GM18505 (cell line): ENCODE measurements at regions not wholly inside any gene's neighbourhood (a gene's known extent, or its start where the extent isn't known, plus 50 kb on each side); places are given as distances from the start of the nearest gene placed in this dataset.

ENCODE experiments used
- ATAC-seq: cut with Tn5 transposase; IDR thresholded peaks from one replicate; pipeline ENCODE4 v1.9.1; 2021; ENCODE audit not compliant: unreplicated experiment
- POLR2A ChIP-seq: IDR thresholded peaks from 4 replicates; pipeline ENCODE4 v1.6.1; 2011; ENCODE audit warnings: borderline replicate concordance; ENCODE audit not compliant: insufficient read depth, insufficient read length; ENCODE audit errors: extremely low read depth

DNA sequence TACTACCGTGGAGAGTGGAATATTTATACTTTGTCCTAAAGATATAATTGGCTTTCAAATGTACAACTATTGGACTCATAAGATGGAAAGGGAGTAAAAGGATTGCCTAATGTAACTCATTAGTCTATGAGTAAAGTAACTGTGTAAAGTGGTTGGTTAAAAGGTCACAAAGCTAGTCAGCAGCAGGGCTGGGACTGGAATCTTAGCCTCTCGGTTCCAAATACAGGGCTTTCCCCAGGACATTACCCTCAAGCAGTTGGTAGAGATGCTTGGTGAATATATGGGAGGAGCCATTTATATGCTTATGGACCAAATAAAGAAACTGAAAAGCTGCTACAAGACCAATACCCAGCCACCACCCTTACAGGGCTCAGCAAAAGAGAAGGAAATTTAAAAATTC is 283.7 kb downstream of the HLX start:
- no peak for ATAC-seq
- TF ChIP-seq POLR2A, result no peak

DNA sequence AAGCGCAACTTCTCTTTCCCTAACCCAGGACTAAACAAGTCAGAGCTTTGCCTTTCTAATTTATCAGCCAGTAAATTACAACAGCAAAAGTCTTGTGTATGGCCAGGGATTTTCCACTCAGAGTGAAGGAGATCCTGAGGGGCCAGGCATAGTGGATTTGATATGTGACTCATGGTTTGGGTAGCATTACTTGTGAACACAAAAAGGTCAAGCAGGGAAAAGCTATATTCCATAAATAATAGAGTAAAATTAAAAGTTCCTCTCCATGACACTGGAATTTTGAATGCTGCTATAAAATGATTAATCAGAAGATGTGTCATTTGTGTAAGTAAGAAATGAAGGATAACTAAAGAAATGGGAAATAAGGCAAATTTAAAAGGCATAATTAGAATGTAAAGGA is 284.8 kb downstream of the HLX start:
- no peak for ATAC-seq
- TF ChIP-seq POLR2A, result no peak

DNA sequence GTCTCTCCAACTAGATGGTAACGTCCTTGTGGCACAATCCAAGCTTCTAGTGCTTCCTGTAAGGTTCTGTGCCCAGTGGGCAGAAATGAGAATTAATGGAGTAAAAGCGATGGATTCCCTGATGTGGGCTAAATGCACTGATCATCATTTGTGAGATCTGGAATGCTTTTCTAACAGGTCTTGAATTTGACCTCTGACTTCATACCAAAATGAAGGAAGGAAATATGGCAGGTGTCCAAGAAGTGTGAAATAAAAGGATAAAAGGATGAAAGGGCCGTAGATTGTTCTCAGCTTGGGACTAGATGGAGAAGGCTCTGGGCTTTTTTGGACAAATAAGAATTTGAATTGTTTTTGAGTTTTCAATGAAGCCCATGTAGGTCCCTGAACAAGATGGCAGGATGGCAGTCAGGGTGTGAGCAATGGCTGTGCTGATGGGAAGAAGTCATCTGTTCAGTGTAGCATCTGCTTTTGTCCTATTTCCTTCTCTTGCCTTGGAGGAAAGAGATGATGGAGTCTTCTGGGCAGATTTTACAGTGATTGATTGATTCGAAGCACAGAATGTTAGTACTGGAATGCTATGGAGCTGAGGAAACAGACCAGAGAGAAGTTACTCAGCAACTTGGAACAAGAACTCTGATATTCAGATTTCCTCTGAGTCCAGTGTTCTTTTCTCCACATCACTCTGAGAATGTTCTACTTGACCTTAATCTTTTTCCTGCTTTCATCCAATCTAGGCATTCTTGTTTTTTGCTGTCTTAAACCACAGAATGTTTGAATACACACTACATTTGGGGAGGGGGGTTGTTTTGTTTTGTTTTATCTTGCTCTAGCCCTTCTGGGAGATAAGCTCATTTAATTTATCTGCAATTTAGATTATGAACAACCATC is 286.0 kb downstream of the HLX start:
- no peak for ATAC-seq
- TF ChIP-seq POLR2A, result no peak

DNA sequence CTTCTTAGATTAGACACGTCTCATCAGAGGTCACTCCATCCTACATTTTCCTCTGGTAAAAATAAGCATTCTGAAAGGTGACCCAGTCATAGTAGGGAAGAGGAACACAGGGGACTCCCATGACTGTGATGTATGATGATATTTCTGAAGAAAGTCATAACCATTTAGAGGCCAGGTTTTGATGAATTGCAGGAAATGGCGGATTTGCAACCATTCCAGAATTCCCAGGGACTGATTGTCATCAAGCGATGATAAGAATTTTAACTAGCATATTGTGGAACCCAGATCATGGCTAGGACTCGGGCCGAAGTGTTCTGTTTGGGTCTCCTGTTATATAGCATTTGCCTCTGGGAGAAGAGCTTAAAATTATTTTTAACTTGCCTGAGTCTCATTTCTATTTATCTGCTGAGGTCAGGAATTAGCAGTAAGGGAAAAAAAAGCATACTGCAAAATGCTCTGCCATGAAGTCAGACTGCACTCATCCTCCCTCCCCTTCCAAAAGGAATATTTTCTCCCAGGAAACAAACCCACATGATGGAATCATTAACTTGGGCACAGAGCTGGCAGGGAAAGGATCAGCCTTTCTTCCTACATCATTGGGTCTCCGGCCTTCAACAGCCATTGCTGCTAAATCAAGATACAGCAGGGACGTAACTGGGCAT is 286.7 kb downstream of the HLX start:
- no peak for TF ChIP-seq POLR2A

DNA sequence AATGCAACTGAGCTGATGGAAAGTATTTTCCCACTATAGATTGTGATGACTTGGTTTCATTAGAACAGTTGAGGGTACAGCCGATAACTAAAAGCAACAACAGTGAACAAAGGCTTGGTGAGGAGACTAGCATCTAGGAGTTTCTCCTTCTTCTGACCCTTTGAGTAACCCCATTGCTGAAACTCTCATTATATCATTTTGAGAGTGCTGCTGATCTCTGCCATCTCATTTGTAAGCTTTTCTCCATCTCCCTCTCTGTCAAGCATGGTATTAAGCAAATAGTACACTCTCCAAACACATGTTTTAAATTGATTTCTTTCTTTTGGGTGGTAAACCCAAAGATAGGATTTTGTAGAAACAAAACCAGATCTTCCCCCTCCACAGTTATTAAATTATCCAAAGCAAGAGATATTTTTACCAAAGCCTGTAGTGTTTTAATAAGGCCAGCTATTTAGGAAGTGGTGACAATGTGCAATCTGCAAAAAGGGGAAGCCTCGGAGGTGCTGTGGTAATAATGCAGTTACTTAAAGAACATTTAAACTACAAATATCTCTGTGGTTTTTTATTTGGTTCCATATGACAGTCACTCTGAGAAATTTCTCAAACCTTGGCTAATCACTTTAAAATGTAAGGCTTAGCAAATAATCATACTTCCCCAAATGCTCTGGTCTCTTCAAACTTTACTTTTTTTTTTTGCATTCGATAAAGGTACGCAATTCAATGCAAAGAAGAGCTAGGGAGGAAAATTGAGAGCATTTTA is 287.5 kb downstream of the HLX start:
- peak; percentile 90 for ATAC-seq
- TF ChIP-seq POLR2A, result no peak

More for the DNA sequence above, 286.7 kb downstream of the HLX start:
- no peak for ATAC-seq

DNA sequence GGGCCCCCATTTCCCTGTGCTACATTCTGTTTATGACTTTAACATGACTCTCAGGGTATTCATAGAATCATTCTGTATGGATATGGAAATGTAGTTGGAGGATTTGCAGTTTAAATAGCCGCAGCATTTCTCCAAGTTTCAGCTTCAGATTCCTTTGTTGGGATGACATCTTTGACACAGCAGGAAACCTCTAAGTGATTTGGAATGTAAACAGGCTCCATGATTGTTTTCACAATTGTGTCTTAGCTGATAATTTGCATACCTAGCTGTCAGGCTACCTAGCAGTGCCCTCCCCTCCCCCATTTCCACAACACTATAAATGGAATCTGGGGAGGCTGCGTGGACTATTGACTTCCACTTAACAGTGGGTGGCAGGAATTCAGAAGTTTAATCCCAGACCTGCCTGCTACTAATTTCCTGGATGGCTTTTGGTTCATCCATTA is 290.2 kb downstream of the HLX start:
- no peak for TF ChIP-seq POLR2A
- no peak for ATAC-seq

DNA sequence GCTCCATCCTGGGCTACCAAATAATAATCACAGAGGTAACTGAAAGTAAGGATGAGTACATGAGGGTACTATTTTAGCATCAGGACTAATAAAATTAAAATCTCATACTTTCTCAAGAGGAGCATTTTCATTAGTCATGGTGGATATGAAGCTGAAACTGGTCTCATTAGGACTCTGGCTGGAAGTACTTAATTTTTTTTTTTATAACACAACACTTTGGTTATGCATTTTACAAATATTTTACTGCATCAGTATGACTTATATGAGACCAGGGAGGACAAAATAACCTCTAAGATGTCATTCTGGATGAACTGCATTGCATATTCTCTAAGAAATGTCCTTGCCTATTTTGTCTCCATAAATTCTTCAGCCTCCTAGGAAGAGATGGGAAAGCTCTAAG is 290.9 kb downstream of the HLX start:
- no peak for ATAC-seq
- no peak for TF ChIP-seq POLR2A

DNA sequence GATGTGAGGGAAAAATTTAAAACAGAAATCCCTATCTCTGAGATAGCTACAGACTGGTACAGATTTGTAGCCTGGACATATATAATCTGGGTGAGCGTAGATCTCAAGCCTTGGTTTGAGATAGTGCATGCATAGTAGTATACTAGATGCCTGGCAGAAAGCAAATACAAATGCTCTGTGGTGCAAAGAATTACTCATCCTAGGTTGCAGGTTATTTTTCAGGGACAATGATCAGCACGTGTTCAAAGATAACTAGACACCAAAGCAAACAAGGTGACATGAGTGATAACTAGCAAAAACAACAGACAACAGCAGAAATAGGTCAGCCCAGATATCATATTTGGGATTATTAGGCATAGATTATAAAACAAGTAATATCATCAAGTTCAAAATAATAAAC is 292.5 kb downstream of the HLX start:
- TF ChIP-seq POLR2A, result no peak
- ATAC-seq, result no peak

DNA sequence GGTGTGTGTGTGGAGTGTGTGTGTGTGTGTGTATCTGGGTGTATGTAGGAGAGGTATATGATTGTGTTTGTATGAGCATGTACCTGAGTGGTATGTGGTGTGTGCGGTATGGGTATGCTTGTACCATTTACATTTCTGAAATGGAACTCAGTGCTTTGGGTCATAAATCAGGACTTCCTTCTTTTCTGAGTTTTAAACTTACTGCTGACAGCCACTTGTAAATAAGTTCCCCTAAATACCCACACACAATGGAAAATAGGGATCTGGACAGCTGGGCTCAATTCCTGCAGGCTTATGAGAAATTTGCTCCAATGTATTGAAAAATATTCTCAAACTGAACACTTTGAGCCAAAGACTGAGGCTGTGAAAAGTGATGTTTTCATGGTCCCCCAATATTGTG is 293.6 kb downstream of the HLX start:
- no peak for ATAC-seq
- TF ChIP-seq POLR2A, result no peak

DNA sequence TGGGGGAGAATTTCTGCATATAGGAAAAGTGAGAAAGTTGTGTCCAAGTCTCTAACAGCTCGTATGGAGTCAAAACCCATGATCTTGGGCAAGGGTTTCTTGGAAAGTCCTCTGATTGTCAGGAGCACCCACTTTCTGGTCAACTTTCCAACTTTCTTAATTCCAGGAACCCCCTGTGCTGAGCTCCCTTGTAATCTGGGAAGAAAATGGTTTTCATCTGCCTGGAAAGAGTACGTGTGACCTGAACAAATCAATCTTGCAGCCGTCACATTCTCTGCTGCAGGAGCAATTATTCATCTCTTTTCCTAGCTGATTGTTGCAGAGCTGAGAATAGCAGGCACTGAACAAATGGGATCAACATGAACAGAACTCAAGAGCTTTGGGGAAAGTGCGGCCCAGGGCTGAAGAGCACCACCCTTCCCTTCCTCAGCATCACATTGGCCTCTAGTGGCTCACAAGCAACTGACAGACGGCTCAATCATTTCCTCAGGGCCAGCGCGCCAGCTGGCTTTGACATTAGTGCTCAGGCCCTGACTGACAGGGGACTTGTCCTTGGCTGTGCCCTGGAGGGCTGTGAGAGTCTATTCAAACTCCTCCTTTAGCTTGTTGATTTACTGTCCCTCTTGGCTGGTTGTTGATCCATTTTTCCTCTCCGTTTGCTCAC is 295.2 kb downstream of the HLX start:
- no peak for TF ChIP-seq POLR2A
- ATAC-seq, result no peak

DNA sequence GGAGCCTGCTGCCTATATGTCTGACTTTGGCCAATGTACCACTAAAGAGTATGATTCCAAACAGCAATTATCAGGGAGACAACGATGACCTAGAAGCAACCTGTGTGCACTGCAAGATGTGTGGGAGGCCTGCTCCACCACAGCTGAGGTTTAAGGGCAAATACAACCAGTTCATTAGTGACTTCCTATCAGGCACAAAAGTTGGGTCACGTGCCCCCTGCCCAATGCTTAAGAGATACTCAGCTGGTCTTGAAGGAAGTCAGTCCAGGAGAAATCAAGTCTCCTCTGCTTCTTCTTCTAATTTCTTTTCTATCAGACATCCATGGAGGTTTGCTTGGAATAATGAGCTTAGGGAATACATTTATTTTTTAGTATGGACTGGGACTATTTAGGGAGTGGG is 296.0 kb downstream of the HLX start:
- no peak for ATAC-seq
- no peak for TF ChIP-seq POLR2A

DNA sequence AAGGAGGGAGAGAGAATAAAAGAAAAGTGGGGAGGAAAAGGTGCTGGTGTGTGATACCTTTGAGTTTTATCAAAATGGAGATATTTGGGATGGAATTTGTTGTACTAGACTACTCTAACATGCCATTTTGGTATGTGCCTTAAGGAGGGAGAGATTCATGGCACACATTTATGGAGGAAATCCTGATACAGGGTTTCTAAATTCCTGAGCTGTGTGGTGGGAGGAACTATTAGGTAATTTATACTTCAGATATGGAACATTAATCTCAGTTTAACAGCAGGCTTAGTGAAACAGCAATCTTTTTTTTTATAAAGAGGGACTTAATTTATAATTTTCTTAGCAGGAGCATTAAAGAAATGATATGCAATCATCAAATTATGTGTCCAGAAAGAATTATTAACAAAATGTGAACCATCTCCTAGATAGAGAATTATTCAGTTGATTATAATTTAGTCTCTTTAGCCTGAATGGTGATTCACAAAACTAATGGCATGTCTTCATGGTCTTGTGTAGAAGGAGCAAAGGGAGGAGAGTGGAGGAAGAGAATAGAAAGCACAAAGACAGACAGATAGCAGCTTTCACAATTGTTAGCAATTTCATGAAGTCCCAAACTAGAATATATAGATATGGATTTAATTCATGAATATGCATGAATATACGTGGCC is 301.6 kb downstream of the HLX start:
- no peak for ATAC-seq
- no peak for TF ChIP-seq POLR2A
